ENCODE measurements at regions not wholly inside any gene's neighbourhood (a gene's known extent, or its start where the extent isn't known, plus 50 kb on each side); places are given as distances from the start of the nearest gene placed in this dataset.

DNA sequence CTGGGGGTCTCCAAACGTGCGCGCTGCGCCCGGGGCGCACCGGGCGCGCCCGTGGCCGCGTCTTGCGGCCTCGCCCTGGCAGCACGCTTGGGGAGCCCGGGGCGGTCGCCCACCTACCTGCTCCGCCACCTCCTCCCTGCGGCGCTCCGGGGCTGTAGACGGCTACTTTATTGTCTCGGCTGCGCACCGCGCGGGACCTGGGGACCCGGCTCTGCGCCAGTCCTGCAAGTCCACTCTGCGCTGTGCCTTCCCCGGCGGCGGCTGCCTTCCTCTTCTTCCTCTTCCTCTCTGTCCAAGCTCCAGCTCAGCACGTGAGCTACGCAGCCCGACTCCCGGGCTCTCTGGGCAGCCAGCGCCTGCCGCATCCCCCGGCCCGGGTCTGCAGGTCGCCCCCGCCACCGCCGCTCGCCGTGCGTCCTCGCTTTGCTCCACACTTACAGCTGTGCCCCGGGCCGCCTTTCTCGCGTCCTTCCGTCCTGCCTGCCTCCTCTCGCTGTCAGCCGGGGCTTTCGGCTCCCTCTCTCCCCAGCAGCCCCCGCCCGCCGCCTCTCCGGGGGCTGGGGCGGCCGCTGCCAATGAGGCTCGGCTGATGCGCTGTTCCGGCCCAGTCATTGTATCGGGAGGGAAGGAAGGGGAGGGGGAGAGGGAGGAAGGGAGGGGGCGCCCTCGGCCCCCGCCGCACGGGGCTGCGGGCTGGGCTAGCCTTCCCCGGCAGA, 156.4 kb upstream of the FRMD4B start:
- no peak overlapping the region for H3K4me3 ChIP-seq (ENCODE audit: low read depth, low read length)
- TF ChIP-seq, protein P1, sequence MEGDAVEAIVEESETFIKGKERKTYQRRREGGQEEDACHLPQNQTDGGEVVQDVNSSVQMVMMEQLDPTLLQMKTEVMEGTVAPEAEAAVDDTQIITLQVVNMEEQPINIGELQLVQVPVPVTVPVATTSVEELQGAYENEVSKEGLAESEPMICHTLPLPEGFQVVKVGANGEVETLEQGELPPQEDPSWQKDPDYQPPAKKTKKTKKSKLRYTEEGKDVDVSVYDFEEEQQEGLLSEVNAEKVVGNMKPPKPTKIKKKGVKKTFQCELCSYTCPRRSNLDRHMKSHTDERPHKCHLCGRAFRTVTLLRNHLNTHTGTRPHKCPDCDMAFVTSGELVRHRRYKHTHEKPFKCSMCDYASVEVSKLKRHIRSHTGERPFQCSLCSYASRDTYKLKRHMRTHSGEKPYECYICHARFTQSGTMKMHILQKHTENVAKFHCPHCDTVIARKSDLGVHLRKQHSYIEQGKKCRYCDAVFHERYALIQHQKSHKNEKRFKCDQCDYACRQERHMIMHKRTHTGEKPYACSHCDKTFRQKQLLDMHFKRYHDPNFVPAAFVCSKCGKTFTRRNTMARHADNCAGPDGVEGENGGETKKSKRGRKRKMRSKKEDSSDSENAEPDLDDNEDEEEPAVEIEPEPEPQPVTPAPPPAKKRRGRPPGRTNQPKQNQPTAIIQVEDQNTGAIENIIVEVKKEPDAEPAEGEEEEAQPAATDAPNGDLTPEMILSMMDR (IDR thresholded peaks at IDR 0.05; ENCODE audit: low read depth, low read length): no peak

DNA sequence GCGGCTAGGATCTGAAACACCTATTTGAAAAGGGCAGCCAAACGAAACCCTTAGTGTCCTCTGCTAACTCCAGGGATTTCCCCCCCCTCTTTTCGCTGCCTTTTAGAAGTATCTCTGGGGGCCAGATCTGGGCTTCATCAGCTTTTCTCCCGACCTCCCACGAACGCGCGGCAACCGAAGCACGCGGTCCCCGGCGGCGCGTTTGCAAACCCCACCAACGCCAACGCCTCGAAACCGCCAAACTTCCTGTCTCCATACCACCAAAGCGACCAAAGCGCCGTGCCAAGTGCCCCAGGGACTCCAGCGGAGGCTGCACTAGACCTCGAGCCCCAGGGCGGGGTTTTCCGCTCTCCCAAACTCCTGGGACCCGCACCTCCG, 155.8 kb upstream of the FRMD4B start:
- TF ChIP-seq, protein P1 (IDR thresholded peaks at IDR 0.05; ENCODE audit: low read depth, low read length): no peak
- H3K4me3 ChIP-seq (ENCODE audit: low read depth, low read length): no peak overlapping the region

DNA sequence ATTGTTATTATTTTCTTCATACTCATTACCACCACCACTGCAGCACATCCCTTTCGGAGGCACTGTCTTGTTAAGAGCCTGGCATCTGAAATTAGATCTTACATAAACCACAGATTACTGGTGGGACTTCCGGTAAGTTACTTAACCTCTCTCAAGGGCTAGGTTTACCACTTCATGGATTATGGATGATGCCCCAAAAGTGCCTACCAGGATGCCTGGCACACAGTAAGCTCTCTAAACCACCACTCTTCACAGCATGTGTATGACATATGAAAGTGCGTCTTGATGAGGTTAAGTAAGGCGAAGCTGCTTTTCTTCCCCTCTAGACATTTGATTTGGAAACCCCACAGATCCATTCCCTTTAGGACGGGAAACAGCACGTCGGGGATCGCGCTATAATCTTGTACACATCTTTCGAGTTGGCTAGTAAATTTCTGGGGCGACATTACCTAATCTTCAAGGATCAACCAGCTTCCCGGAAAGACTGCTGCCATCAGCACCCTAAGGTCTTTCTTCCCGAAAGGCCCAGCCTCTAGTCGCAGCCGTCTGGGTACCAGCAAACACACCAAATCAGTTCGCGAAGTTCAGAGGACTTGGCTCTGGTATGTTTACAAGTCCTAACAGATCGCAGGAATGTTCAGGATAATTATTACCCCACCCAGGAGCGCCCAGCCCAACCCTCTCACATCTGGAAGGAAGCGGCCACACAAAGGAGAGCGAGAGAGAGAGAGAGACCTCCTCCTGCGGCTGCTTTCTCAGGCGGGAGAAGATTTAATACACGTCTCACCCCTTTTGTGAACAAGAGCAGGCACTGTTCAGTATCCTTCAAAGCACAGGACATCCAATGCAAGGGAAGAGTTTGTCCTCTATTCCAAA, 155.1 kb upstream of the FRMD4B start:
- no peak overlapping the region for H3K4me3 ChIP-seq (ENCODE audit: low read depth, low read length)
- TF ChIP-seq, protein P1 (IDR thresholded peaks at IDR 0.05; ENCODE audit: low read depth, low read length): no peak

DNA sequence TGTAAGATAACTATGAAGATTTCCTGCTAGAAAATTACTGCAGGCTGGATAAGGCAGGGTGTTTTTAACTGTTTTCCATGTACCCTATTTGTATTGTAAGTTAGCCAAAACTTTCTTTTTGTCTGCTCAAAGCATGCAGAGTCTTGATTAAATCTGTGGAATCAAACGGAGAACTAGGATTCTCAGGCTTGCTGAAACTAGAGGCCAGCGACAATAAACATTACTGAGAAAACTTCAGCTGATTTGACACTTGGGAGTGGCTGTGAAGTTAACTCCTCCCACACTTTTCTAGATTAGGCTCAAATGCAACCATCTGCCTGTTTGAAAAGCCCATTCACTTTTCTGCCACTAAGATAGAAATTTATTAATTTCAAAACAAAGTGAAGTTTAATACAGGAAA, 153.2 kb upstream of the FRMD4B start:
- TF ChIP-seq, protein P1 (IDR thresholded peaks at IDR 0.05; ENCODE audit: low read depth, low read length): no peak
- no peak overlapping the region for H3K4me3 ChIP-seq (ENCODE audit: low read depth, low read length)

DNA sequence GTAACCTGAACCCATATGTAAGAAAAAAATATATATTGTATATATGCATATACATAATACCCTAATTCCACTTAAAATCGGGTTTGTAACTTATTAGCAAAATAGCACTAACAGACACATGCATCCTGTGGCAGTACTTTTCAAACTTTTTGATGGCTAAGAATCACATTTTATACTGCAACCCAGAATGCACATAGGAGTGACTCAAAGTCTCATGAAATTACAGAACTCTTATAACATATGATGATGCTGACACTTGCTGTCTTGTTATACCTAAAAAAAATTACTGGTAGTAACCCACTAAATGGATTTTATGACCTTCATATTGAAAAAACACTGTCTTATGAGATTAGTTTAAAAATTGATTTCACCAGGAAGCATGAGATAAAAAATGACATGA, 152.4 kb upstream of the FRMD4B start:
- H3K4me3 ChIP-seq (ENCODE audit: low read depth, low read length): no peak overlapping the region
- TF ChIP-seq, protein P1 (IDR thresholded peaks at IDR 0.05; ENCODE audit: low read depth, low read length): no peak

DNA sequence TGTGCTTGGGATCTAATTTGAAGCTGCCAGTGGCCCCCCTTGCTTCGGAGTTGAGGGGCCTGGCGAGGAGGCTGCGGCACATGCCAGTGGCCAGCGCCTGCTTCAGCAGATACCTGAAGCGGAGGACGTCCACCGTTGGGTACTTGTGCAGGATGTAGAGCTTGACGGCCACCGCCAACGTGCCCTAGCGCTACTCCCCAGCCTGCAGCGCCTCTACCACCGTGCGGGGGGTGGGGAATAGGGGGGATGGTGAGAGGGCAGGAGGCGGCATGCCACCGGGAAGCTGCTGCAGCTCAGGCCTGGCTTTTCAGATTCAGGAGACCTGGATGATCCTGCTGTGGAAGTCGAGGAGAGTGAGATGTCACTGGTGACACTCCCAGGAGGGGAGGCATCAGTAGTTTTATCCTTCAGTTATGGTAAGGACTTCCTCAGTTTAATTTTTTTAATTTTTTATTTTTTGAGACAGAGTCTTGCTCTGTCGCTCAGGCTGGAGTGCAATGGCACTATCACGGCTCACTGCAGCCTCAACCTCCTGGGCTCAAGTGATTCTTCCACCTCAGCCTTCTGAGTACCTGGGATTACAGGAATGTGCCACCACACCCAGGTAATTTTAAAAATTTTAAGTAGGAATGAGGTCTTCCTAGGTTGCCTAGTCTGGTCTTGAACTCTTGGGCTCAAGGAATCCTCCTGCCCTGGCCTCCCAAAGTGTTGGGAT, 150.6 kb upstream of the FRMD4B start:
- H3K4me3 ChIP-seq (ENCODE audit: low read depth, low read length): no peak overlapping the region

More for the DNA sequence above, 150.6 kb upstream of the FRMD4B start:
- TF ChIP-seq, protein P1 (IDR thresholded peaks at IDR 0.05; ENCODE audit: low read depth, low read length): no peak

Measured in WI38 (cell line).